Vagina (tissue), 2 donors: ENCODE measurements at regions not wholly inside any gene's neighbourhood (a gene's known extent, or its start where the extent isn't known, plus 50 kb on each side); places are given as distances from the start of the nearest gene placed in this dataset.
"Not testable (repeated sequence)": the region's sequence is repeated elsewhere in the genome, so short reads cannot be mapped to it uniquely, and the experiment has no call there.

Experiments used
- DNase-seq, 2 donors: peaks; one replicate each; pipeline ENCODE4 v3.0.0-alpha.2; 2017; ENCODE audit errors: extremely low spot score in 2 of 2
- H3K27ac ChIP-seq: fragments of 200-600 bp; sonication (generic); one replicate; pipeline ENCODE4 v1.5.1; 2019
- H3K27me3 ChIP-seq: fragments of 200-600 bp; sonication (generic); one replicate; pipeline ENCODE4 v1.5.1; 2019
- H3K36me3 ChIP-seq, 2 donors: fragments of 200-600 bp; sonication (generic); one replicate each; pipeline ENCODE4 v1.5.1; 2017 to 2019
- H3K4me1 ChIP-seq: fragments of 200-600 bp; sonication (generic); one replicate; pipeline ENCODE4 v1.5.1; 2019
- H3K4me3 ChIP-seq, 2 donors: fragments of 200-600 bp; sonication (generic); 1 replicate in 1 of 2; 2 replicates in 1 of 2; pipeline ENCODE4 v1.5.1; 2016 to 2019
- H3K9me3 ChIP-seq: fragments of 200-600 bp; sonication (generic); one replicate; pipeline ENCODE4 v1.5.1; 2019
- CTCF ChIP-seq, 3 experiments: fragments of 450-650 bp in 2 of 3; fragments of 200-600 bp in 1 of 3; sonication (generic) in 1 of 3; IDR thresholded peaks; one replicate each; pipeline ENCODE4 v1.5.1; 2017 to 2019; ENCODE audit warnings: antibody characterized with exemption in 3 of 3, mild to moderate bottlenecking in 2 of 3, moderate library complexity in 2 of 3
- POLR2A ChIP-seq, 2 donors: fragments of 450-650 bp; IDR thresholded peaks; one replicate each; pipeline ENCODE4 v1.6.1; 2017; ENCODE audit warnings: antibody characterized with exemption in 2 of 2, mild to moderate bottlenecking in 2 of 2, moderate library complexity in 2 of 2
- POLR2AphosphoS5 ChIP-seq, 2 donors: sonication (generic); formaldehyde crosslinking; IDR thresholded peaks; one replicate each; pipeline ENCODE4 v1.9.0; 2017; ENCODE audit warnings: antibody characterized with exemption in 2 of 2, mild to moderate bottlenecking in 2 of 2, low read depth in 1 of 2; ENCODE audit not compliant: insufficient read depth in 1 of 2
- intact Hi-C: fragments of 100-400 bp; cut with DNase I; formaldehyde crosslinking; loops from one replicate; pipeline ENCODE4 v1.15.1; 2023

GRCh38 chr4:124993838-124994237 is 281.3 kb upstream of the ANKRD50 start:
- intact Hi-C loops = no loop called here
- TF ChIP-seq POLR2AphosphoS5 (IDR thresholded peaks at IDR 0.05; ENCODE audit: insufficient read depth in 1 of 2, low read depth in 1 of 2) = no peak
- TF ChIP-seq CTCF (IDR thresholded peaks at IDR 0.05) = no peak
- TF ChIP-seq POLR2A (IDR thresholded peaks at IDR 0.05) = no peak
- Histone ChIP-seq H3K9me3 (no peaks in the 10 kb centered on the region), H3K27me3 (no peaks in the 10 kb centered on the region), H3K27ac (no peak overlapping the region), H3K36me3 (no peaks in the 10 kb centered on the region), H3K4me3 (no peak overlapping the region), H3K4me1 (no peaks in the 10 kb centered on the region)
- no peak for DNase-seq

GRCh38 chr4:124990398-124990797 is 277.9 kb upstream of the ANKRD50 start:
- no peak for DNase-seq
- H3K4me3 ChIP-seq = no peak overlapping the region
- H3K27me3 ChIP-seq = no peaks in the 10 kb centered on the region
- no peaks in the 10 kb centered on the region for H3K9me3 ChIP-seq
- TF ChIP-seq POLR2A (IDR thresholded peaks at IDR 0.05) (no peak), CTCF (IDR thresholded peaks at IDR 0.05) (no peak), POLR2AphosphoS5 (IDR thresholded peaks at IDR 0.05; ENCODE audit: insufficient read depth in 1 of 2, low read depth in 1 of 2) (no peak)
- intact Hi-C loops = no loop called here
- no peak overlapping the region for H3K27ac ChIP-seq
- H3K4me1 ChIP-seq = no peaks in the 10 kb centered on the region
- no peaks in the 10 kb centered on the region for H3K36me3 ChIP-seq

- Histone ChIP-seq H3K27me3 (no peaks in the 10 kb centered on the region), H3K9me3 (no peaks in the 10 kb centered on the region), H3K4me1 (no peaks in the 10 kb centered on the region), H3K27ac (no peak overlapping the region), H3K36me3 (no peaks in the 10 kb centered on the region), H3K4me3 (no peak overlapping the region)
- no peak for DNase-seq
- intact Hi-C loops = no loop called here
- TF ChIP-seq POLR2AphosphoS5 (IDR thresholded peaks at IDR 0.05; ENCODE audit: insufficient read depth in 1 of 2, low read depth in 1 of 2) = no peak
Observed at GRCh38 chr4:124980276-124980752, 267.8 kb upstream of the ANKRD50 start.

GRCh38 chr4:124978536-124978935 is 266.0 kb upstream of the ANKRD50 start:
- intact Hi-C loops, DNase-seq, H3K27me3 ChIP-seq, H3K36me3 ChIP-seq, H3K4me1 ChIP-seq, H3K4me3 ChIP-seq, H3K27ac ChIP-seq, H3K9me3 ChIP-seq: not testable (repeated sequence)

GRCh38 chr4:124977045-124977444 is 264.5 kb upstream of the ANKRD50 start:
- Histone ChIP-seq H3K36me3 (no peaks in the 10 kb centered on the region), H3K4me1 (no peaks in the 10 kb centered on the region), H3K9me3 (no peaks in the 10 kb centered on the region), H3K27me3 (no peaks in the 10 kb centered on the region), H3K27ac (no peak overlapping the region), H3K4me3 (no peak overlapping the region)
- intact Hi-C loops = no loop called here
- TF ChIP-seq POLR2A (IDR thresholded peaks at IDR 0.05) (no peak), POLR2AphosphoS5 (IDR thresholded peaks at IDR 0.05; ENCODE audit: insufficient read depth in 1 of 2, low read depth in 1 of 2) (no peak), CTCF (IDR thresholded peaks at IDR 0.05) (no peak)
- DNase-seq = no peak

- no peak for DNase-seq
- Histone ChIP-seq H3K36me3 (no peaks in the 10 kb centered on the region), H3K9me3 (no peaks in the 10 kb centered on the region), H3K4me1 (no peaks in the 10 kb centered on the region), H3K27ac (no peak overlapping the region), H3K4me3 (no peak overlapping the region), H3K27me3 (no peaks in the 10 kb centered on the region)
- no peak for TF ChIP-seq POLR2AphosphoS5 (IDR thresholded peaks at IDR 0.05; ENCODE audit: insufficient read depth in 1 of 2, low read depth in 1 of 2)
- TF ChIP-seq POLR2A (IDR thresholded peaks at IDR 0.05) = no peak
- no peak for TF ChIP-seq CTCF (IDR thresholded peaks at IDR 0.05)
- intact Hi-C loops = no loop called here
Observed at GRCh38 chr4:124974152-124974551, 261.6 kb upstream of the ANKRD50 start.
